Testis (tissue), 2 donors: ENCODE measurements at regions not wholly inside any gene's neighbourhood (a gene's known extent, or its start where the extent isn't known, plus 50 kb on each side); places are given as distances from the start of the nearest gene placed in this dataset.
A peak's percentile ranks its signal among the peaks of the same experiment; 100 is the strongest.

Experiments
- DNase-seq: peaks from one replicate; pipeline ENCODE4 v3.0.0-alpha.2; 2019
- H3K27ac ChIP-seq, 2 donors: fragments of 200-600 bp; sonication (generic); one replicate each; pipeline ENCODE4 v1.5.1; 2019
- H3K27me3 ChIP-seq: fragments of 200-600 bp; sonication (generic); one replicate; pipeline ENCODE4 v1.5.1; 2019
- H3K36me3 ChIP-seq: fragments of 200-600 bp; sonication (generic); one replicate; pipeline ENCODE4 v1.5.1; 2017; ENCODE audit warnings: low read depth; ENCODE audit errors: missing control alignments
- H3K4me1 ChIP-seq: fragments of 200-600 bp; sonication (generic); one replicate; pipeline ENCODE4 v1.5.1; 2019
- H3K4me3 ChIP-seq, 2 donors: fragments of 200-600 bp; sonication (generic); one replicate each; pipeline ENCODE4 v1.5.1; 2017 to 2019
- H3K9me3 ChIP-seq: fragments of 200-600 bp; sonication (generic); one replicate; pipeline ENCODE4 v1.5.1; 2017
- POLR2A ChIP-seq: fragments of 450-650 bp; IDR thresholded peaks from one replicate; pipeline ENCODE4 v1.6.1; 2017; ENCODE audit warnings: antibody characterized with exemption, mild to moderate bottlenecking, moderate library complexity
- WGBS, 2 donors: methylation state at CpG; one replicate each; pipeline ENCODE4 v1.1.5; 2018; 5-methylcytosine and 5-hydroxymethylcytosine counted together
- intact Hi-C: fragments of 100-400 bp; cut with DNase I; formaldehyde crosslinking; loops from one replicate; pipeline ENCODE4 v1.15.1; 2023; ENCODE audit warnings: low total_unique reads
- TF ChIP-seq, protein P1 (sequence below), 3 experiments: fragments of 450-650 bp in 2 of 3; fragments of 200-600 bp in 1 of 3; sonication (generic) in 1 of 3; IDR thresholded peaks; one replicate each; pipeline ENCODE4 v1.5.1; 2016 to 2019; ENCODE audit warnings: antibody characterized with exemption in 3 of 3, mild to moderate bottlenecking in 2 of 3, moderate library complexity in 1 of 3

DNA sequence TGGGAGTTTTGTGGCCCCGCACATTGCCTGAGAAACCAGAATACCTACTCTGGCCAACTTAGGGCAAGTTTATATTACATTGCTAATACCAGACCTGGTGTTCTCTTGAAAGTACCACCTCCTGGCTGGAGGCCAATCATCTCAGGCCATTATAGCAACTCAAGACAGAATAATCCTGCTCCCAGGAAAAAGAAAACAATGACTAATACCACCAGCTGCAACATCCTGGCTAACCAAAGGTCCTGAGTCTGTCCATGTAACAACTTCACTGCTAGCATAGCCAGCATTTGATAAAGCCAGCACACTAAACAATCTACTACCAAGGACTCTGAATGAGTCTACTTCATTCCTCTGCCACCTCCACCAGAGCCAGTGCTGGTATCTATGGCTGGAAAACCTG is 1298.7 kb upstream of the CNTN5 start:
- no peaks in the 10 kb centered on the region for H3K27me3 ChIP-seq
- WGBS, 2 donors, result 90 to 100% methylated on average over 1 of the region's 1 CpG
- no peak for TF ChIP-seq POLR2A
- TF ChIP-seq, protein P1, sequence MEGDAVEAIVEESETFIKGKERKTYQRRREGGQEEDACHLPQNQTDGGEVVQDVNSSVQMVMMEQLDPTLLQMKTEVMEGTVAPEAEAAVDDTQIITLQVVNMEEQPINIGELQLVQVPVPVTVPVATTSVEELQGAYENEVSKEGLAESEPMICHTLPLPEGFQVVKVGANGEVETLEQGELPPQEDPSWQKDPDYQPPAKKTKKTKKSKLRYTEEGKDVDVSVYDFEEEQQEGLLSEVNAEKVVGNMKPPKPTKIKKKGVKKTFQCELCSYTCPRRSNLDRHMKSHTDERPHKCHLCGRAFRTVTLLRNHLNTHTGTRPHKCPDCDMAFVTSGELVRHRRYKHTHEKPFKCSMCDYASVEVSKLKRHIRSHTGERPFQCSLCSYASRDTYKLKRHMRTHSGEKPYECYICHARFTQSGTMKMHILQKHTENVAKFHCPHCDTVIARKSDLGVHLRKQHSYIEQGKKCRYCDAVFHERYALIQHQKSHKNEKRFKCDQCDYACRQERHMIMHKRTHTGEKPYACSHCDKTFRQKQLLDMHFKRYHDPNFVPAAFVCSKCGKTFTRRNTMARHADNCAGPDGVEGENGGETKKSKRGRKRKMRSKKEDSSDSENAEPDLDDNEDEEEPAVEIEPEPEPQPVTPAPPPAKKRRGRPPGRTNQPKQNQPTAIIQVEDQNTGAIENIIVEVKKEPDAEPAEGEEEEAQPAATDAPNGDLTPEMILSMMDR (IDR thresholded peaks at IDR 0.05), result no peak
- intact Hi-C loops, result no loop called here
- H3K36me3 ChIP-seq, result no peaks in the 10 kb centered on the region
- no peaks in the 10 kb centered on the region for H3K9me3 ChIP-seq
- no peak for DNase-seq
- no peaks in the 10 kb centered on the region for H3K4me1 ChIP-seq
- H3K4me3 ChIP-seq, result no peak overlapping the region
- no peak overlapping the region for H3K27ac ChIP-seq

DNA sequence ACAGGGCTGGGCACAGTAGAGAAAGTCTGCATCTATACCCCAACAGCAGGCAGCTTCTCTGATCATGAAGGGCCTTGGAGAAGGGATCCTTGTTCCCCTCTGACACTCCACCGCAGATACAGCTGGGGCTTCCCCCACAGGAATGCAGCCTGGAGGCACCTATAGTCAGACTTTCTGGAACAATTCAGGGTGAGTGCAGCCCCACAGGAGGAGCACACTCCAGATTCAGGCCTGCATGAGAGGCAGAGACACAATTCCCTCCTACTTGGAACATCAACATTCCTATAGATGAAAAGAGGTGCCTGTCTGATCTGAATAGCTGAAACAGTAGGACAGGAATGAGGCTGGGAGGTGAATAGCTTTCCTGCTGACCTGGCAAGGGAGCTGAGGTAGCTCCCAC is 1298.0 kb upstream of the CNTN5 start:
- H3K9me3 ChIP-seq, result no peaks in the 10 kb centered on the region
- intact Hi-C loops, result no loop called here
- H3K4me1 ChIP-seq, result no peaks in the 10 kb centered on the region
- H3K4me3 ChIP-seq, result no peak overlapping the region
- 100% methylated on average over 1 of the region's 1 CpG for WGBS, 2 donors
- no peak for DNase-seq
- H3K27me3 ChIP-seq, result no peaks in the 10 kb centered on the region
- H3K27ac ChIP-seq, result no peak overlapping the region
- no peak for TF ChIP-seq POLR2A
- TF ChIP-seq, protein P1 (IDR thresholded peaks at IDR 0.05), result no peak
- no peaks in the 10 kb centered on the region for H3K36me3 ChIP-seq

DNA sequence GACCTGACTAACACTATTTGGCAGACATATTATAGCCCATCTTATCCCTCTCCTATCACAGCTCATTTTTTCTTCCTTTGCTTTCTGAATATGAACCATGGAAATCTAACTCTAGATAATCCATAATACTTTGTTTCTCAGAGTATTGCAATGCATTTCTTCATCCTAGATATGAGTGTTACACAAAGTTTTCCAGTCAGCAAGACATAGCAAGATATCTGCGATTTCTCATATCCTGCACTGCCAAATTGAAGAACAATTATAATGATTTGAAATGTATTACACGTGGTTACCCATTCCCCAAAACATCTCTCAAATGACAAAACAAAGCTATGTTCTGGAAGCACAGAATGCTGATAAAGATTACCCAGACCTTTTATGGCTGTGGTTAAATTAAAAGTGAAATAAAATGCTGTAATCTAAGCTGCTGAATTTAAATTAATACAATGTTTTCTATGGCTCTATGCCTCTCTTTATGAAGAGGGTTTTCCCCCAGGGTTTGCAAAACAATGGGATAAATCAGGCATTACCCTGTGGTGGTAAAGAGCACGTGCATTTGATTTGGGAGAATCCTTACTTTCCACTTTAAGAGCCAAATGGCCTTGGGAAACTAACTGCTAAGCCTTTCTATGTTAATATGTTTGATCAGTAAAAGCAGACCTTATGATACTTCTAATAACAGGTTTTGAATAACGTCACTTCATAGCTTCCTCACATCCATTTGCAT is 1291.0 kb upstream of the CNTN5 start:
- no peak overlapping the region for H3K4me3 ChIP-seq
- no peaks in the 10 kb centered on the region for H3K9me3 ChIP-seq
- DNase-seq, result no peak
- no peak overlapping the region for H3K27ac ChIP-seq
- 36 to 52% methylated on average over 4 of the region's 4 CpGs for WGBS, 2 donors
- intact Hi-C loops, result no loop called here
- no peaks in the 10 kb centered on the region for H3K4me1 ChIP-seq
- H3K36me3 ChIP-seq, result no peaks in the 10 kb centered on the region
- TF ChIP-seq, protein P1 (IDR thresholded peaks at IDR 0.05), result no peak
- no peak for TF ChIP-seq POLR2A
- no peaks in the 10 kb centered on the region for H3K27me3 ChIP-seq

DNA sequence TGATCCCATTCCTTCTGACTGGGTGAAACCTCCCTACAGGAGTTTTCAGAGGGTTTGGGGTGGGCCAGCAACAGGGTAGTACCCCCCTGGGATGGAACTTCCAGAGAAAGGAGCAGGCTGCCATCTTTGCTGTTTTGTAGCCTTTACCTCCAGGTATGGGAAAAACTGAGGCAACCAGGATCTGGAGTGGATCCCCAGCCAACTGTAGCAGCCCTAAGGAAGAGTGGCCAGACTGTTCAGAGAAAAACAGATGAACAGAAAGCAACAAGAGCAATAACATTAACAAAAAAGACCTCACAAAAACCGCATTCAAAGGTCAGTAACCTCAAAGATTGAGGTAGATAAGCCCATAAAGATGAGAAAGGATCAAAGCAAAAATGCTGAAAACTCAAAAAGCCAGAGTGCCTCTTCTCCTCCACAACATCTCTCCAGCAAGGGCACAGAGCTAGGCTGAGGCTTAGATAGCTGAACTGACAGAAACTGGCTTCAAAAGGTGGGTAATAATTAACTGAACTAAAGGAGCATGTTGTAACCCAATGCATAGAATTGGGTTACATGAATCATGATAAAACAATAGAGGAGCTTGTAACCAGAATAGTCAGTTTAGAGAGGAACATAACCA is 1288.6 kb upstream of the CNTN5 start:
- WGBS, 2 donors, result 65 to 77% methylated on average over 1 of the region's 1 CpG
- no peaks in the 10 kb centered on the region for H3K36me3 ChIP-seq
- H3K4me3 ChIP-seq, result no peak overlapping the region
- TF ChIP-seq, protein P1 (IDR thresholded peaks at IDR 0.05), result no peak
- TF ChIP-seq POLR2A, result no peak
- H3K27ac ChIP-seq, result no peak overlapping the region
- no peaks in the 10 kb centered on the region for H3K9me3 ChIP-seq
- H3K27me3 ChIP-seq, result no peaks in the 10 kb centered on the region
- H3K4me1 ChIP-seq, result no peaks in the 10 kb centered on the region
- no peak for DNase-seq
- intact Hi-C loops, result no loop called here

DNA sequence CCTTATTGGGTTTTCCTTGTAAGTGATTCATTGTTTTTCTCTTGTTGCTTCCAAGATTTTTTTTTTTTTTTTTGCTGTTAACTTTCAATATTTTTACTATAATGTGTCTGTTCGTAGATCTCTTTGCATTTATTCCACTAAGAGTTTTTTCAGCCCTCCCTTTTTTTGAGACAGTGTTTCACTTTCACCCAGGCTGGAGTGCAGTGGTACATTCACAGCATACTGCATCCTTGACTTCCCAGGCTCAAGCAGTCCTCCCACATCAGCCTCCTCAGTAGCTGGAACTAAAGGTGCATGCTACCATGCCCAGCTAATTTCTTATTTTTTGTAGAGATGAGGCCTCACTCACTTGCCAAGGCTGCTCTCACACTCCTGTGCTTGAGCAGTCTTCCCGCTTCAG is 1282.0 kb upstream of the CNTN5 start:
- Histone ChIP-seq H3K9me3 (no peaks in the 10 kb centered on the region), H3K27ac (peak overlapping the region in 1 of 2 donors; percentile 38), H3K4me3 (no peak overlapping the region), H3K27me3 (no peaks in the 10 kb centered on the region), H3K4me1 (no peaks in the 10 kb centered on the region), H3K36me3 (no peaks in the 10 kb centered on the region)
- DNase-seq, result peak; percentile 74
- WGBS, 2 donors, result 57 to 80% methylated on average over 2 of the region's 2 CpGs
- TF ChIP-seq POLR2A, result no peak
- TF ChIP-seq, protein P1 (IDR thresholded peaks at IDR 0.05), result no peak
- intact Hi-C loops, result no loop called here
